Left renal pelvis (tissue), 4 donors: ENCODE measurements at regions not wholly inside any gene's neighbourhood (a gene's known extent, or its start where the extent isn't known, plus 50 kb on each side); places are given as distances from the start of the nearest gene placed in this dataset.
"Not testable (repeated sequence)": the region's sequence is repeated elsewhere in the genome, so short reads cannot be mapped to it uniquely, and the experiment has no call there.

Experiments used
- DNase-seq, 4 donors: peaks; one replicate each; pipeline ENCODE4 v3.0.0-alpha.2; 2013; ENCODE audit warnings: low read depth in 4 of 4, low spot score in 3 of 4

GRCh38 chr5:82586661-82587310, 308.6 kb upstream of the RPS23 start:
- no peak for DNase-seq

GRCh38 chr5:82586181-82586580, 308.0 kb upstream of the RPS23 start:
- peak; percentile 45 to 59 (median 53) for DNase-seq

GRCh38 chr5:82584631-82585030, 306.5 kb upstream of the RPS23 start:
- no peak for DNase-seq

- DNase-seq = not testable (repeated sequence)
Measured at GRCh38 chr5:82583331-82583730, 305.2 kb upstream of the RPS23 start.

- DNase-seq = no peak
Measured at GRCh38 chr5:82564963-82565362, 286.8 kb upstream of the RPS23 start.

- no peak for DNase-seq
Measured at GRCh38 chr5:82563745-82564144, 285.6 kb upstream of the RPS23 start.

GRCh38 chr5:82562696-82563240, 284.6 kb upstream of the RPS23 start:
- no peak for DNase-seq

GRCh38 chr5:82561797-82562196, 283.6 kb upstream of the RPS23 start:
- DNase-seq = no peak

GRCh38 chr5:82560969-82561368, 282.8 kb upstream of the RPS23 start:
- no peak for DNase-seq

GRCh38 chr5:82560561-82560960, 282.4 kb upstream of the RPS23 start:
- no peak for DNase-seq

- no peak for DNase-seq
Measured at GRCh38 chr5:82551840-82552385, 273.8 kb upstream of the RPS23 start.

- no peak for DNase-seq
Measured at GRCh38 chr5:82551192-82551591, 273.0 kb upstream of the RPS23 start.

GRCh38 chr5:82549263-82549662, 271.1 kb upstream of the RPS23 start:
- no peak for DNase-seq

- no peak for DNase-seq
Measured at GRCh38 chr5:82544004-82544403, 265.9 kb upstream of the RPS23 start.

GRCh38 chr5:82540301-82540700, 262.1 kb upstream of the RPS23 start:
- no peak for DNase-seq

- DNase-seq = no peak
Measured at GRCh38 chr5:82538339-82539034, 260.3 kb upstream of the RPS23 start.

- DNase-seq = no peak
Measured at GRCh38 chr5:82537687-82538306, 259.6 kb upstream of the RPS23 start.

- DNase-seq = no peak
Measured at GRCh38 chr5:82534986-82535385, 256.8 kb upstream of the RPS23 start.

- not testable (repeated sequence) for DNase-seq
Measured at GRCh38 chr5:82532075-82532474, 253.9 kb upstream of the RPS23 start.

GRCh38 chr5:82526540-82526939, 248.4 kb upstream of the RPS23 start:
- DNase-seq = no peak

GRCh38 chr5:82525626-82526025, 247.5 kb upstream of the RPS23 start:
- DNase-seq = no peak
